GM23338 (cell line): ENCODE measurements at regions not wholly inside any gene's neighbourhood (a gene's known extent, or its start where the extent isn't known, plus 50 kb on each side); places are given as distances from the start of the nearest gene placed in this dataset.

Source experiments
- ATAC-seq: fragments of 200-7000 bp; cut with Tn5 transposase; 3 replicates; pipeline ENCODE4 v1.9.1; 2020
- DNase-seq: peaks from one replicate; pipeline ENCODE4 v3.0.0-alpha.2; 2015; ENCODE audit warnings: low spot score
- H2AFZ ChIP-seq: fragments of 200-600 bp; sonication (generic); 2 replicates; pipeline ENCODE4 v1.8.0; 2016; ENCODE audit warnings: antibody characterized with exemption, mild to moderate bottlenecking, moderate library complexity
- H3F3A ChIP-seq: fragments of 200-600 bp; sonication (generic); replicated peaks from 2 replicates; pipeline ENCODE4 v1.8.0; 2017; ENCODE audit warnings: antibody characterized with exemption, mixed run types, low read depth
- H3K27ac ChIP-seq: fragments of 200-600 bp; sonication (generic); 2 replicates; pipeline ENCODE4 v1.6.1; 2016; ENCODE audit warnings: low read depth
- H3K27me3 ChIP-seq: fragments of 200-600 bp; sonication (generic); 2 replicates; pipeline ENCODE4 v1.8.0; 2016; ENCODE audit warnings: mild to moderate bottlenecking, mixed run types, moderate library complexity; ENCODE audit not compliant: insufficient read depth
- H3K36me3 ChIP-seq: fragments of 200-600 bp; sonication (generic); 2 replicates; pipeline ENCODE4 v1.8.0; 2016; ENCODE audit warnings: mild to moderate bottlenecking; ENCODE audit not compliant: insufficient read depth
- H3K4me1 ChIP-seq: fragments of 200-600 bp; sonication (generic); 2 replicates; pipeline ENCODE4 v1.8.0; 2016; ENCODE audit warnings: mild to moderate bottlenecking, moderate library complexity; ENCODE audit not compliant: insufficient read depth
- H3K4me2 ChIP-seq: fragments of 200-600 bp; sonication (generic); 2 replicates; pipeline ENCODE4 v1.7.1; 2017; ENCODE audit warnings: mixed run types
- H3K4me3 ChIP-seq: fragments of 200-600 bp; sonication (generic); 2 replicates; pipeline ENCODE4 v1.6.1; 2016; ENCODE audit warnings: mixed run types
- H3K79me2 ChIP-seq: fragments of 200-600 bp; sonication (generic); replicated peaks from 2 replicates; pipeline ENCODE4 v1.8.0; 2017; ENCODE audit warnings: mild to moderate bottlenecking; ENCODE audit not compliant: insufficient read depth
- H3K9me2 ChIP-seq: fragments of 200-600 bp; sonication (generic); 2 replicates; pipeline ENCODE4 v1.8.0; 2017; ENCODE audit not compliant: insufficient read depth
- H4K20me1 ChIP-seq: fragments of 200-600 bp; sonication (generic); replicated peaks from 2 replicates; pipeline ENCODE4 v1.8.0; 2017; ENCODE audit warnings: mild to moderate bottlenecking; ENCODE audit not compliant: insufficient read depth
- H3K27ac Mint-ChIP-seq: 2 replicates; pipeline ENCODE4 v1.8.0; 2020; ENCODE audit warnings: inconsistent platforms, mild to moderate bottlenecking, moderate library complexity, mixed read lengths
- H3K27me3 Mint-ChIP-seq: 3 replicates; pipeline ENCODE4 v1.8.0; 2022; ENCODE audit warnings: low read depth, mild to moderate bottlenecking, moderate library complexity, mixed read lengths, inconsistent platforms; ENCODE audit not compliant: insufficient read depth, poor library complexity
- H3K36me3 Mint-ChIP-seq: 3 replicates; pipeline ENCODE4 v1.8.0; 2021; ENCODE audit warnings: low read depth, mild to moderate bottlenecking, inconsistent platforms, moderate library complexity, mixed read lengths
- H3K4me1 Mint-ChIP-seq: 3 replicates; pipeline ENCODE4 v1.8.0; 2020; ENCODE audit warnings: mild to moderate bottlenecking, inconsistent platforms, mixed read lengths
- H3K4me3 Mint-ChIP-seq: 3 replicates; pipeline ENCODE4 v1.8.0; 2021; ENCODE audit warnings: moderate library complexity, mild to moderate bottlenecking, inconsistent platforms, mixed read lengths
- H3K9me3 Mint-ChIP-seq: 3 replicates; pipeline ENCODE4 v1.8.0; 2020; ENCODE audit warnings: moderate library complexity, mild to moderate bottlenecking, inconsistent platforms, mixed read lengths
- CREB1 ChIP-seq: fragments of 250-450 bp; sonication (Bioruptor Pico); IDR thresholded peaks from 2 replicates; pipeline ENCODE4 v1.5.0; 2020; ENCODE audit warnings: low read depth, mild to moderate bottlenecking, moderate library complexity
- EZH2 ChIP-seq: fragments of 200-600 bp; sonication (generic); IDR thresholded peaks from one replicate; pipeline ENCODE4 v1.8.0; 2017; ENCODE audit warnings: antibody characterized with exemption, mild to moderate bottlenecking, low read depth; ENCODE audit not compliant: unreplicated experiment
- EZH2phosphoT487 ChIP-seq: fragments of 200-600 bp; sonication (generic); IDR thresholded peaks from one replicate; pipeline ENCODE4 v1.8.1; 2018; ENCODE audit warnings: antibody characterized with exemption; ENCODE audit not compliant: unreplicated experiment
- JUNB ChIP-seq: IDR thresholded peaks from one replicate; pipeline ENCODE4 v1.6.1; 2016; ENCODE audit warnings: antibody characterized with exemption; ENCODE audit not compliant: unreplicated experiment
- NANOG ChIP-seq: IDR thresholded peaks from 2 replicates; pipeline ENCODE4 v1.6.1; 2016; ENCODE audit warnings: antibody characterized with exemption, borderline replicate concordance
- POLR2AphosphoS5 ChIP-seq: IDR thresholded peaks from 2 replicates; pipeline ENCODE4 v1.6.1; 2016; ENCODE audit warnings: antibody characterized with exemption, low read depth
- STAT1 ChIP-seq: IDR thresholded peaks from one replicate; pipeline ENCODE4 v1.6.1; 2016; ENCODE audit warnings: antibody characterized with exemption; ENCODE audit not compliant: unreplicated experiment
- ZNF114 ChIP-seq: fragments of 250-450 bp; sonication (Bioruptor Pico); IDR thresholded peaks from 2 replicates; pipeline ENCODE4 v1.5.0; 2020; ENCODE audit warnings: mild to moderate bottlenecking, moderate library complexity
- ZNF331 ChIP-seq: fragments of 250-450 bp; sonication (Bioruptor Pico); IDR thresholded peaks from 2 replicates; pipeline ENCODE4 v1.5.0; 2020; ENCODE audit warnings: low read depth, mild to moderate bottlenecking, moderate library complexity
- TF ChIP-seq, protein P1 (sequence below): IDR thresholded peaks from one replicate; pipeline ENCODE4 v1.6.1; 2018; ENCODE audit warnings: antibody characterized with exemption; ENCODE audit not compliant: unreplicated experiment
- TF ChIP-seq, protein P2 (sequence below), 2 experiments: fragments of 200-600 bp in 1 of 2; sonication (generic) in 1 of 2; conservative IDR thresholded peaks; 2 replicates each; pipeline versions ENCODE4 v1.5.1 to v1.6.1; 2016 to 2017; ENCODE audit warnings: antibody characterized with exemption in 2 of 2, low read depth in 2 of 2, mild to moderate bottlenecking in 2 of 2, moderate library complexity in 1 of 2
- TF ChIP-seq, protein P3 (sequence below): fragments of 250-450 bp; sonication (Bioruptor Pico); IDR thresholded peaks from 2 replicates; pipeline ENCODE4 v1.5.0; 2020; ENCODE audit warnings: mild to moderate bottlenecking, moderate library complexity
- TF ChIP-seq, protein P4 (sequence below): IDR thresholded peaks from 2 replicates; pipeline ENCODE4 v1.6.1; 2016; ENCODE audit warnings: antibody characterized with exemption

DNA sequence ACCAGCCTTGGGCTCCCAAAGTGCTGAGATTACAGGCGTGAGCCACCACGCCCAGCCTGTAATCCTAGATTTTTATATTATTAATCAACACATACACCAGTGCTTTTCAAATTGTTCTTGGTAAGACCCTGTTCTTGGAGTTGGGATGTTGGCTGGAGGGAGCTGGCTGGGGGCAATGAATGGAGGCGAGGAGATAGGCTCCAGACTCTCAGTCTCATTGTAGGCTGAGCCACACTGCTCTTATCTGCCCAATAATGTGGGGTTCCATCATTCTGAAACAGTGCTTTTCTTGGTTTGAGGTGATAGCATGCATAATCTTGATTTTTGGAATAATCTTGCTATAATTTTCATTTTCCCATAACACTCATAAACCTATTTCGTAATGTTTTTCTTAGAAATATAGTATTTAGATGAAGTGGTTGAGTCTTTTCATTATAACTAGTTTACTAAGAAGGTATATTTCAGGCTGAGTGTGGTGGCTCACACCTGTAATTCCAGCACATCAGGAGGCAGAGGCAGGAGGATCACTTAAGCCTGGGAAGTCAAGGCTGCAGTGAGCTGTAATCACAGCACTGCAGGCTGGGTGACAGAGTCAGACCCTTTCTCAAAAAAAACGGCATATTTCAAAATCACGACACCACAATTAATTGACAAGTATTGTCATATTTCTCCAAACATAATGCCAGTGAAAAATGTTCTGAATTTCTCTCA is 65.1 kb upstream of the LYZL2 start:
- no peaks in the 10 kb centered on the region for H3K9me2 ChIP-seq
- no peaks in the 10 kb centered on the region for H3K36me3 ChIP-seq
- no peaks in the 10 kb centered on the region for H3K9me3 Mint-ChIP-seq
- H3K27me3 Mint-ChIP-seq, result peaks cover 4% of the 10 kb centered on the region
- H3K27me3 ChIP-seq, result no peaks in the 10 kb centered on the region
- TF ChIP-seq, protein P1, sequence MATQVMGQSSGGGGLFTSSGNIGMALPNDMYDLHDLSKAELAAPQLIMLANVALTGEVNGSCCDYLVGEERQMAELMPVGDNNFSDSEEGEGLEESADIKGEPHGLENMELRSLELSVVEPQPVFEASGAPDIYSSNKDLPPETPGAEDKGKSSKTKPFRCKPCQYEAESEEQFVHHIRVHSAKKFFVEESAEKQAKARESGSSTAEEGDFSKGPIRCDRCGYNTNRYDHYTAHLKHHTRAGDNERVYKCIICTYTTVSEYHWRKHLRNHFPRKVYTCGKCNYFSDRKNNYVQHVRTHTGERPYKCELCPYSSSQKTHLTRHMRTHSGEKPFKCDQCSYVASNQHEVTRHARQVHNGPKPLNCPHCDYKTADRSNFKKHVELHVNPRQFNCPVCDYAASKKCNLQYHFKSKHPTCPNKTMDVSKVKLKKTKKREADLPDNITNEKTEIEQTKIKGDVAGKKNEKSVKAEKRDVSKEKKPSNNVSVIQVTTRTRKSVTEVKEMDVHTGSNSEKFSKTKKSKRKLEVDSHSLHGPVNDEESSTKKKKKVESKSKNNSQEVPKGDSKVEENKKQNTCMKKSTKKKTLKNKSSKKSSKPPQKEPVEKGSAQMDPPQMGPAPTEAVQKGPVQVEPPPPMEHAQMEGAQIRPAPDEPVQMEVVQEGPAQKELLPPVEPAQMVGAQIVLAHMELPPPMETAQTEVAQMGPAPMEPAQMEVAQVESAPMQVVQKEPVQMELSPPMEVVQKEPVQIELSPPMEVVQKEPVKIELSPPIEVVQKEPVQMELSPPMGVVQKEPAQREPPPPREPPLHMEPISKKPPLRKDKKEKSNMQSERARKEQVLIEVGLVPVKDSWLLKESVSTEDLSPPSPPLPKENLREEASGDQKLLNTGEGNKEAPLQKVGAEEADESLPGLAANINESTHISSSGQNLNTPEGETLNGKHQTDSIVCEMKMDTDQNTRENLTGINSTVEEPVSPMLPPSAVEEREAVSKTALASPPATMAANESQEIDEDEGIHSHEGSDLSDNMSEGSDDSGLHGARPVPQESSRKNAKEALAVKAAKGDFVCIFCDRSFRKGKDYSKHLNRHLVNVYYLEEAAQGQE, result no peak
- TF ChIP-seq, protein P2, sequence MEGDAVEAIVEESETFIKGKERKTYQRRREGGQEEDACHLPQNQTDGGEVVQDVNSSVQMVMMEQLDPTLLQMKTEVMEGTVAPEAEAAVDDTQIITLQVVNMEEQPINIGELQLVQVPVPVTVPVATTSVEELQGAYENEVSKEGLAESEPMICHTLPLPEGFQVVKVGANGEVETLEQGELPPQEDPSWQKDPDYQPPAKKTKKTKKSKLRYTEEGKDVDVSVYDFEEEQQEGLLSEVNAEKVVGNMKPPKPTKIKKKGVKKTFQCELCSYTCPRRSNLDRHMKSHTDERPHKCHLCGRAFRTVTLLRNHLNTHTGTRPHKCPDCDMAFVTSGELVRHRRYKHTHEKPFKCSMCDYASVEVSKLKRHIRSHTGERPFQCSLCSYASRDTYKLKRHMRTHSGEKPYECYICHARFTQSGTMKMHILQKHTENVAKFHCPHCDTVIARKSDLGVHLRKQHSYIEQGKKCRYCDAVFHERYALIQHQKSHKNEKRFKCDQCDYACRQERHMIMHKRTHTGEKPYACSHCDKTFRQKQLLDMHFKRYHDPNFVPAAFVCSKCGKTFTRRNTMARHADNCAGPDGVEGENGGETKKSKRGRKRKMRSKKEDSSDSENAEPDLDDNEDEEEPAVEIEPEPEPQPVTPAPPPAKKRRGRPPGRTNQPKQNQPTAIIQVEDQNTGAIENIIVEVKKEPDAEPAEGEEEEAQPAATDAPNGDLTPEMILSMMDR (conservative IDR thresholded peaks at IDR 0.05; ENCODE audit: low read depth in 2 of 2), result no peak
- no peak for TF ChIP-seq NANOG
- no peak for TF ChIP-seq POLR2AphosphoS5
- TF ChIP-seq, protein P3, sequence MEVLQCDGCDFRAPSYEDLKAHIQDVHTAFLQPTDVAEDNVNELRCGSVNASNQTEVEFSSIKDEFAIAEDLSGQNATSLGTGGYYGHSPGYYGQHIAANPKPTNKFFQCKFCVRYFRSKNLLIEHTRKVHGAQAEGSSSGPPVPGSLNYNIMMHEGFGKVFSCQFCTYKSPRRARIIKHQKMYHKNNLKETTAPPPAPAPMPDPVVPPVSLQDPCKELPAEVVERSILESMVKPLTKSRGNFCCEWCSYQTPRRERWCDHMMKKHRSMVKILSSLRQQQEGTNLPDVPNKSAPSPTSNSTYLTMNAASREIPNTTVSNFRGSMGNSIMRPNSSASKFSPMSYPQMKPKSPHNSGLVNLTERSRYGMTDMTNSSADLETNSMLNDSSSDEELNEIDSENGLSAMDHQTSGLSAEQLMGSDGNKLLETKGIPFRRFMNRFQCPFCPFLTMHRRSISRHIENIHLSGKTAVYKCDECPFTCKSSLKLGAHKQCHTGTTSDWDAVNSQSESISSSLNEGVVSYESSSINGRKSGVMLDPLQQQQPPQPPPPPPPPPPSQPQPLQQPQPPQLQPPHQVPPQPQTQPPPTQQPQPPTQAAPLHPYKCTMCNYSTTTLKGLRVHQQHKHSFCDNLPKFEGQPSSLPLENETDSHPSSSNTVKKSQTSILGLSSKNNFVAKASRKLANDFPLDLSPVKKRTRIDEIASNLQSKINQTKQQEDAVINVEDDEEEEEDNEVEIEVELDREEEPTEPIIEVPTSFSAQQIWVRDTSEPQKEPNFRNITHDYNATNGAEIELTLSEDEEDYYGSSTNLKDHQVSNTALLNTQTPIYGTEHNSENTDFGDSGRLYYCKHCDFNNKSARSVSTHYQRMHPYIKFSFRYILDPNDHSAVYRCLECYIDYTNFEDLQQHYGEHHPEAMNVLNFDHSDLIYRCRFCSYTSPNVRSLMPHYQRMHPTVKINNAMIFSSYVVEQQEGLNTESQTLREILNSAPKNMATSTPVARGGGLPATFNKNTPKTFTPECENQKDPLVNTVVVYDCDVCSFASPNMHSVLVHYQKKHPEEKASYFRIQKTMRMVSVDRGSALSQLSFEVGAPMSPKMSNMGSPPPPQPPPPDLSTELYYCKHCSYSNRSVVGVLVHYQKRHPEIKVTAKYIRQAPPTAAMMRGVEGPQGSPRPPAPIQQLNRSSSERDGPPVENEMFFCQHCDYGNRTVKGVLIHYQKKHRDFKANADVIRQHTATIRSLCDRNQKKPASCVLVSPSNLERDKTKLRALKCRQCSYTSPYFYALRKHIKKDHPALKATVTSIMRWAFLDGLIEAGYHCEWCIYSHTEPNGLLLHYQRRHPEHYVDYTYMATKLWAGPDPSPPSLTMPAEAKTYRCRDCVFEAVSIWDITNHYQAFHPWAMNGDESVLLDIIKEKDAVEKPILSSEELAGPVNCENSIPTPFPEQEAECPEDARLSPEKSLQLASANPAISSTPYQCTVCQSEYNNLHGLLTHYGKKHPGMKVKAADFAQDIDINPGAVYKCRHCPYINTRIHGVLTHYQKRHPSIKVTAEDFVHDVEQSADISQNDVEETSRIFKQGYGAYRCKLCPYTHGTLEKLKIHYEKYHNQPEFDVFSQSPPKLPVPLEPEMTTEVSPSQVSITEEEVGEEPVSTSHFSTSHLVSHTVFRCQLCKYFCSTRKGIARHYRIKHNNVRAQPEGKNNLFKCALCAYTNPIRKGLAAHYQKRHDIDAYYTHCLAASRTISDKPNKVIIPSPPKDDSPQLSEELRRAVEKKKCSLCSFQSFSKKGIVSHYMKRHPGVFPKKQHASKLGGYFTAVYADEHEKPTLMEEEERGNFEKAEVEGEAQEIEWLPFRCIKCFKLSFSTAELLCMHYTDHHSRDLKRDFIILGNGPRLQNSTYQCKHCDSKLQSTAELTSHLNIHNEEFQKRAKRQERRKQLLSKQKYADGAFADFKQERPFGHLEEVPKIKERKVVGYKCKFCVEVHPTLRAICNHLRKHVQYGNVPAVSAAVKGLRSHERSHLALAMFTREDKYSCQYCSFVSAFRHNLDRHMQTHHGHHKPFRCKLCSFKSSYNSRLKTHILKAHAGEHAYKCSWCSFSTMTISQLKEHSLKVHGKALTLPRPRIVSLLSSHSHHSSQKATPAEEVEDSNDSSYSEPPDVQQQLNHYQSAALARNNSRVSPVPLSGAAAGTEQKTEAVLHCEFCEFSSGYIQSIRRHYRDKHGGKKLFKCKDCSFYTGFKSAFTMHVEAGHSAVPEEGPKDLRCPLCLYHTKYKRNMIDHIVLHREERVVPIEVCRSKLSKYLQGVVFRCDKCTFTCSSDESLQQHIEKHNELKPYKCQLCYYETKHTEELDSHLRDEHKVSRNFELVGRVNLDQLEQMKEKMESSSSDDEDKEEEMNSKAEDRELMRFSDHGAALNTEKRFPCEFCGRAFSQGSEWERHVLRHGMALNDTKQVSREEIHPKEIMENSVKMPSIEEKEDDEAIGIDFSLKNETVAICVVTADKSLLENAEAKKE, result no peak
- no peak for TF ChIP-seq EZH2phosphoT487
- TF ChIP-seq ZNF114, result no peak
- TF ChIP-seq, protein P4, sequence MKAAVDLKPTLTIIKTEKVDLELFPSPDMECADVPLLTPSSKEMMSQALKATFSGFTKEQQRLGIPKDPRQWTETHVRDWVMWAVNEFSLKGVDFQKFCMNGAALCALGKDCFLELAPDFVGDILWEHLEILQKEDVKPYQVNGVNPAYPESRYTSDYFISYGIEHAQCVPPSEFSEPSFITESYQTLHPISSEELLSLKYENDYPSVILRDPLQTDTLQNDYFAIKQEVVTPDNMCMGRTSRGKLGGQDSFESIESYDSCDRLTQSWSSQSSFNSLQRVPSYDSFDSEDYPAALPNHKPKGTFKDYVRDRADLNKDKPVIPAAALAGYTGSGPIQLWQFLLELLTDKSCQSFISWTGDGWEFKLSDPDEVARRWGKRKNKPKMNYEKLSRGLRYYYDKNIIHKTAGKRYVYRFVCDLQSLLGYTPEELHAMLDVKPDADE, result no peak
- TF ChIP-seq CREB1, result no peak
- TF ChIP-seq STAT1, result no peak
- no peak for TF ChIP-seq EZH2
- no peak for TF ChIP-seq JUNB
- no peak for TF ChIP-seq ZNF331 (CRISPR knock-in tag)
- no peak for ATAC-seq
- peaks cover 9% of the 10 kb centered on the region; the same call in 1 of the 2 replicates for H3K4me1 ChIP-seq
- peaks cover 16% of the 10 kb centered on the region for H3K4me1 Mint-ChIP-seq
- no peaks in the 10 kb centered on the region for H4K20me1 ChIP-seq
- H3K4me2 ChIP-seq, result no peak overlapping the region
- H3K27ac ChIP-seq, result no peak overlapping the region
- no peaks in the 10 kb centered on the region for H3K79me2 ChIP-seq
- H3K27ac Mint-ChIP-seq, result no peak overlapping the region
- no peak overlapping the region for H3K4me3 Mint-ChIP-seq
- no peaks in the 10 kb centered on the region for H3F3A ChIP-seq
- H3K4me3 ChIP-seq, result no peak overlapping the region
- no peaks in the 10 kb centered on the region for H3K36me3 Mint-ChIP-seq
- no peak overlapping the region for H2AFZ ChIP-seq
- DNase-seq, result no peak
